ENCODE measurements at regions not wholly inside any gene's neighbourhood (a gene's known extent, or its start where the extent isn't known, plus 50 kb on each side); places are given as distances from the start of the nearest gene placed in this dataset.
"Not testable (repeated sequence)": the region's sequence is repeated elsewhere in the genome, so short reads cannot be mapped to it uniquely, and the experiment has no call there.

DNA sequence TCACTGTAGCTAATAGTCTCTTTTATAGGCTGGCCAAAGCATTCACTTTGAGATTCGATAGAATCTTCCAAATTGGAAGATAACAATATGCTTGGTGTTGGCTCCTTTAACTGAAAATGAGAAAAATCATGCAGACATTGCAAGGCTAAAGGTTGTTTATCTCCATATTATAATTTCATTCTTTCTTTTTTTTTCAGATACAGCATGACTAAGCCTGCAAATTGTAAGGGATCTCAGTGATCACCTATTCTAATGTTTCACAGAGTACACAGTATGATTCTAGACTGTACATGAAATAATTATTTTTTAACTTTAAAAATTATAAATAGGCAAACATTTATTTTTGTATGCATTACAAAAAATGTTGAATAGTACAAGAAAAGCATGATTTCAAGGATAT is 451.7 kb upstream of the DDI1 start:
- no peak for DNase-seq (ENCODE audit: low read depth in 1 of 2, low spot score in 1 of 2)

GRCh38 chr11:103585401-103585800 is 451.0 kb upstream of the DDI1 start:
- DNase-seq (ENCODE audit: low read depth in 1 of 2, low spot score in 1 of 2): no peak

- DNase-seq (ENCODE audit: low read depth in 1 of 2, low spot score in 1 of 2): no peak
Observed at GRCh38 chr11:103585911-103586310, 450.5 kb upstream of the DDI1 start.

GRCh38 chr11:103586756-103587155 is 449.7 kb upstream of the DDI1 start:
- DNase-seq (ENCODE audit: low read depth in 1 of 2, low spot score in 1 of 2): no peak

DNA sequence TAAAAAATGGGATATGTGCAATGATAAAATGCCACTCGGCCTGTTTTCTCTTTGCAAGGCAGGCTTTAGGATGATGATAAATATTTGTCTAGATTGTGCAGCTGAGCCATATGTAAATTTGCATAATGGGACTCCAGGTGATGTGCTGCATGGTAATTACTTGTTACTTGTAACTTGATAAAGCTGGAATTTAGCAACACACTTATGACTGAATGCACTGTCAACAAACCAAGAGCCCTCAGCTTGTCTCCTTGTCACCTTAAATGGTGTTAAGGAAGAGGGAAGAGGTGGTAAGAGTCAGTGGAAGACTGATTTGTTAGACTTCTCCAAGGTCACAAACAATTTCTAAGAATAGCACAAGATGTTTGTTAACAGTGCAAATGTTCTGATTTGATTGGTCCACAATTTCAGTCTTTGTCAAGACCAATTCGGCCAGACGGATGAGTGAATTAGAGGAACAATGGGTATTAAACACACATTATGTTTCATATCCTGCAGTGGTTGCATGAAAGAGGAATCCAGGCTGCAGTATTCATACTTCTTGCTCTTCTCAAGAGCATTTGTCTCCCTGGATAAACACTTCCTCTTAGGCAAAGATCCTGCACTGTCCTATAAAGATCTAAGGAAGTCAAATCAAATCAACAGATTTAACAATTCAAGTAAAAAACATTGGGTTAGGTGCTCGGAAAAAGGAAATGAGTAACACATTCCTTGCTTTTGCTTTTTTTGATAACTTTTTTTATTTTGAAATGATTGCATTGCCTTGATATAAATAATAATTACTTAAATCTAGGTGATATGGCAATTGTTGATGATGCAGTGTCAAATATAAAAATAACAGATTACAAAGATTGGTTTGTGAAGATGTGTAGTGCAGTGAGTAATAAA is 448.3 kb upstream of the DDI1 start:
- DNase-seq (ENCODE audit: low read depth in 1 of 2, low spot score in 1 of 2): no peak

- DNase-seq (ENCODE audit: low read depth in 1 of 2, low spot score in 1 of 2): no peak
Observed at GRCh38 chr11:103591554-103591953, 444.9 kb upstream of the DDI1 start.

- no peak for DNase-seq (ENCODE audit: low read depth in 1 of 2, low spot score in 1 of 2)
Observed at GRCh38 chr11:103594283-103594682, 442.2 kb upstream of the DDI1 start.

- no peak for DNase-seq (ENCODE audit: low read depth in 1 of 2, low spot score in 1 of 2)
Observed at GRCh38 chr11:103596315-103596714, 440.1 kb upstream of the DDI1 start.

DNA sequence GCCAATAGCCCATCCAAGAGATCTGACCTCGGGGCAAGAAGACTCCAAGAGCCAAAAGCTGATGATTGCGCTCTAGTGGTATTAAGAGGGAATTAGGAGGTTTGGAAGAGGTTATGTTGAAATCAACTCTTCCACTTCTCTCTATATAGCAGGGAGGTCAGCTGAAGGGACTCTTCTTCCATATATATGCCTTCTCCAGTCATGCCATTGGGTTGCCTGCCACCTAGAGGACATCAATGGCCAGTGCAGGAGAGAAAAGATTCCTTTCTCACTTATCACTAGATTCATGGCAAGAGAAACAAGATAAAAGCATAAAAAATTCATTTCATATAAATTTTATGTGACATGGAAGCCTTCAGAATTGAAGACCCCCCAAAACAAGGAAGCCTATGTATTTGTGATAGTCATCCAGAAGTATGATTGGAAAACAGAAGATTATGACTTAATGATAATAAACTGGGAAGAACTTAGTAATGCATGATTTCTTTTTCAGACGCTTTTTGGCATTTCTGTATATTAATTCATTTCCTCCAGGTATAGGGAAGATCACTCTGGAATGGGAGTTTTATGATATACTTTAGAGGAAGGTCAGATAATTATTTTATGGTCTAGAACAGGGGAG is 435.1 kb upstream of the DDI1 start:
- no peak for DNase-seq (ENCODE audit: low read depth in 1 of 2, low spot score in 1 of 2)

DNA sequence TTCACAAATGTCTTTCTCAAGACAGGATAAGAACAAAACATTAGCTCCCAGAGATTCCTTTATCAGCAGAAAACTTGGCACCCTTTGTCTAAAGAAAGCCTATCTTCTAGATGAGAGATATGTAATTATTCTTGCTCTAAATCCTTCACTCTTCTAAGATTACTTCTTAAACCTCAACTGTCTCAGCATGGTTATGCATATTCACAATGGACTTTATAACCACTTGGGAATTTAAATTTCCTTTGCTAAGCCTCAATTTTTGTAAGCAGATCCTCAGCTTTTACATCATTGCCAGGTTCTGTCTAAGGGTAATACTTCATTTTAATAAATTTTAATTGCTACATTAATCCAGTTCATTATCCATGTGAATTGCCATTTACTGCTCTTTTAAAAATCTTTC is 433.6 kb upstream of the DDI1 start:
- no peak for DNase-seq (ENCODE audit: low read depth in 1 of 2, low spot score in 1 of 2)

GRCh38 chr11:103604310-103604709 is 432.1 kb upstream of the DDI1 start:
- no peak for DNase-seq (ENCODE audit: low read depth in 1 of 2, low spot score in 1 of 2)

DNA sequence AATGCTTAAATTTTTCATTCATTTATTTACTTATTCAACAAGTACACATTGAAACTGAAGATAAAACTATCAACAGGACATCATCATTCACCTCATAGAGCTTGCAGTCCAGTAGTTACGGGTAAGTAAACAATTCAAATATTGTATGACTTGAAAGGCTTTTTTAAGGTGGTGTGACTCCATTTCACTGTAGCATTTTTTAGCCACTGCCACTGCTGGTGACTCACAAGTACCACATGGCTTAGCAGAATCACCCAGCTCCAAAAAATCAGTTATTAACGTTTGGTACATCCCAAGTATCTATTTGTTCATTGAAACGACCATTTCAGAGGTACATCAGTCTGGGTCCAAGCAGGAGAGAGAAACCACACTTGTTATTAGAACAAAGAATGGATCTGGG is 427.9 kb upstream of the DDI1 start:
- DNase-seq (ENCODE audit: low read depth in 1 of 2, low spot score in 1 of 2): no peak

- no peak for DNase-seq (ENCODE audit: low read depth in 1 of 2, low spot score in 1 of 2)
Observed at GRCh38 chr11:103609117-103610066, 427.0 kb upstream of the DDI1 start.

- no peak for DNase-seq (ENCODE audit: low read depth in 1 of 2, low spot score in 1 of 2)
Observed at GRCh38 chr11:103610435-103610834, 426.0 kb upstream of the DDI1 start.

DNA sequence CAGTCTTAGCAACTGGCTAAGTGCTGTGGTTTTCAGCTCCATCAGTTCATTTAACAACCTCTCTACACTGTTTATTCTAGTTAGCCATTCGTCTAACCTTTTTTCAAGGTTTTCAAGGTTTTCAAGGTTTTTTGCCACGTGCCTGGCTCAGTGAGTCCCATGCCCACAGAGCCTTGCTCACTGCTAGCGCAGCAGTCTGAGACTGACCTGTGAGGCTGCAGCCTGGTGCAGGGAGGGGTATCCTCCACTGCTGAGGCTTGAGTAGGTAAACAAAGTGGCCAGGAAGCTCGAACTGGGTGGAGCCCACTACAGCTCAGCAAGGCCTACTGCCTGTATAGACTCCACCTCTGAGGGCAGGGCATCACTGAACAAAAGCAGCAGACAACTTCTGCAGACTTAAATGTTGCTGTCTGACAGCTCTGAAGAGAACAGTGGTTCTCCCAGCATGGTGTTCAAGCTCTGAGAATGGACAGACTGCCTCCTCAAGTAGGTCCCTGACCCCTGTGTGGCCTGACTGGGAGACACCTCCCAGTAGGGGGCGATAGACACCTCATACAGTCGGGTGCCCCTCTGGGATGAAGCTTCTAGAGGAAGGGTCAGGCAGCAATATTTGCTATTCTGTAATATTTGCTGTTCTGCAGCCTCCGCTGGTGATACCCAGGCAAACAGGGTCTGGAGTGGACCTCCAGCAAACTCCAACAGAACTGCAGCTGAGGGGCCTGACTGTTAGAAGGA is 424.7 kb upstream of the DDI1 start:
- DNase-seq (ENCODE audit: low read depth in 1 of 2, low spot score in 1 of 2): not testable (repeated sequence)

GRCh38 chr11:103612451-103612850 is 424.0 kb upstream of the DDI1 start:
- DNase-seq (ENCODE audit: low read depth in 1 of 2, low spot score in 1 of 2): not testable (repeated sequence)

GRCh38 chr11:103616586-103616985 is 419.9 kb upstream of the DDI1 start:
- not testable (repeated sequence) for DNase-seq (ENCODE audit: low read depth in 1 of 2, low spot score in 1 of 2)

DNA sequence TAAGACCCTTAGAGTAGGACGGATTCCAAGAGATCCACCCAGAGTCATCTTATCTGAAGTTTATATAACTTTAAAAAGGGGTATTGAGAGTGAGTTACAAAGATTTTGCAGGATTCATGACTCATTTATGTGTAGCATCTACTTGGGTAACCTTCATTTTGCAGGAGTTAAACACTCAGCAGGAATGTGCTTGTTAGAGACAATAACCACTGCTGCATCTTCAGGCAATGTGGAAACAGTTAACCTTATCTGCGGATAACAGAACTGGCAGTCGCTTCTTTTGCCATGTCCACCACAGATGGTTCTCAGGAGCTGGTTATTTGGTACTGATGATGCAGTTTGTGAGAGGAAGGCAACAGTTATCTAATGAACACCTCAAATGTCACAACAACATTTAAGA is 417.9 kb upstream of the DDI1 start:
- no peak for DNase-seq (ENCODE audit: low read depth in 1 of 2, low spot score in 1 of 2)

DNA sequence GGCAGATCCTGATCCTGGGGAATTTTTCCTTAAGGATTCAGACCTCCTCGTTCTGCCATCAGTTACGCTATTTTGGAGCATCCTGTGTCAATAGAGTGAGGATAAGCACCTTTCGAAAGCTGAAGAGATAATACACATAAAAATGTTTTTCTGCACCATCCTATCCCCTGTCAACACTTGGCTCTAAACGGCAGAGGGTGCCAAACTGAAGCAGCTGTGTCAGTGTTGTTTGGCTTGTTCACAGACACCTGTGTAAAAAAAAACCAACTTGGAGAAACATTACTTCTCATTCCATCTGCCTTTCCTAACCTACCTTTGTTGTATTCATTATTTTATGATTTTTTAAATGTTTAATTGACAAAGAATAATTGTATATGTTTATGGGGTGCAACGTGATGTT is 417.0 kb upstream of the DDI1 start:
- DNase-seq (ENCODE audit: low read depth in 1 of 2, low spot score in 1 of 2): no peak

- no peak for DNase-seq (ENCODE audit: low read depth in 1 of 2, low spot score in 1 of 2)
Observed at GRCh38 chr11:103619938-103620337, 416.5 kb upstream of the DDI1 start.

- DNase-seq (ENCODE audit: low read depth in 1 of 2, low spot score in 1 of 2): no peak
Observed at GRCh38 chr11:103622296-103622695, 414.1 kb upstream of the DDI1 start.

Measured in activated T-helper 1 cell treated with anti-CD3 and anti-CD28 coated beads, Interleukin-2, amount 50 U/mL, for 16 hours (primary cell).